ENCODE measurements at regions not wholly inside any gene's neighbourhood (a gene's known extent, or its start where the extent isn't known, plus 50 kb on each side); places are given as distances from the start of the nearest gene placed in this dataset.
"Not testable (repeated sequence)": the region's sequence is repeated elsewhere in the genome, so short reads cannot be mapped to it uniquely, and the experiment has no call there.

- no peak for DNase-seq (ENCODE audit: low read depth in 2 of 3, low spot score in 1 of 3)
Measured at GRCh38 chr11:24406980-24407379, 89.9 kb upstream of the LUZP2 start.

- no peak for DNase-seq (ENCODE audit: low read depth in 2 of 3, low spot score in 1 of 3)
Measured at GRCh38 chr11:24407733-24408132, 89.1 kb upstream of the LUZP2 start.

- DNase-seq (ENCODE audit: low read depth in 2 of 3, low spot score in 1 of 3) = no peak
Measured at GRCh38 chr11:24408202-24408601, 88.7 kb upstream of the LUZP2 start.

- DNase-seq (ENCODE audit: low read depth in 2 of 3, low spot score in 1 of 3) = no peak
Measured at GRCh38 chr11:24411791-24412190, 85.1 kb upstream of the LUZP2 start.

- DNase-seq (ENCODE audit: low read depth in 2 of 3, low spot score in 1 of 3) = no peak
Measured at GRCh38 chr11:24412722-24413121, 84.1 kb upstream of the LUZP2 start.

- DNase-seq (ENCODE audit: low read depth in 2 of 3, low spot score in 1 of 3) = no peak
Measured at GRCh38 chr11:24413391-24413790, 83.5 kb upstream of the LUZP2 start.

GRCh38 chr11:24415955-24416636 lies 80.8 kb upstream of the LUZP2 start:
- not testable (repeated sequence) for DNase-seq (ENCODE audit: low read depth in 2 of 3, low spot score in 1 of 3)

GRCh38 chr11:24421766-24422165 lies 75.1 kb upstream of the LUZP2 start:
- DNase-seq (ENCODE audit: low read depth in 2 of 3, low spot score in 1 of 3) = no peak

GRCh38 chr11:24422376-24422775 lies 74.5 kb upstream of the LUZP2 start:
- DNase-seq (ENCODE audit: low read depth in 2 of 3, low spot score in 1 of 3) = no peak

- no peak for DNase-seq (ENCODE audit: low read depth in 2 of 3, low spot score in 1 of 3)
Measured at GRCh38 chr11:24437123-24437522, 59.7 kb upstream of the LUZP2 start.

All from stimulated activated CD4-positive, alpha-beta T cell treated with anti-CD3 and anti-CD28 coated beads, Interleukin-12 subunit alpha, Interleukin-12 subunit beta, amount 100 ng/mL, for 48 hours (primary cell).